HepG2 (cell line): ENCODE measurements at regions not wholly inside any gene's neighbourhood (a gene's known extent, or its start where the extent isn't known, plus 50 kb on each side); places are given as distances from the start of the nearest gene placed in this dataset.

Source experiments
- IRF2 ChIP-seq: IDR thresholded peaks from 2 replicates; pipeline ENCODE4 v1.6.1; 2018; ENCODE audit warnings: missing genetic modification reagents, missing compliant biosample characterization
- PRPF4 ChIP-seq: fragments of 200-400 bp; formaldehyde crosslinking; IDR thresholded peaks from 2 replicates; pipeline ENCODE4 v1.6.1; 2016; ENCODE audit warnings: low read length, low read depth; ENCODE audit not compliant: poor library complexity, severe bottlenecking
- ZBTB20 ChIP-seq: sonication (generic); formaldehyde crosslinking; IDR thresholded peaks from 2 replicates; pipeline ENCODE4 v1.8.1; 2023; ENCODE audit warnings: missing genetic modification reagents, low read depth, mild to moderate bottlenecking, borderline replicate concordance
- TF ChIP-seq, protein P1 (sequence below): sonication (generic); formaldehyde crosslinking; IDR thresholded peaks from 2 replicates; pipeline ENCODE4 v1.4.0; 2020; ENCODE audit warnings: mild to moderate bottlenecking, missing genetic modification reagents
- TF ChIP-seq, protein P2 (sequence below): sonication (generic); formaldehyde crosslinking; IDR thresholded peaks from 2 replicates; pipeline ENCODE4 v1.4.0; 2020; ENCODE audit warnings: missing genetic modification reagents
- TF ChIP-seq, protein P3 (sequence below): sonication (generic); formaldehyde crosslinking; IDR thresholded peaks from 2 replicates; pipeline ENCODE4 v1.5.0; 2020; ENCODE audit warnings: mild to moderate bottlenecking, missing genetic modification reagents, moderate library complexity
- TF ChIP-seq, protein P4 (sequence below), 2 experiments: sonication (generic) in 1 of 2; formaldehyde crosslinking in 1 of 2; IDR thresholded peaks; 2 replicates each; pipeline versions ENCODE4 v1.5.1 to v1.6.1; 2011 to 2020; ENCODE audit warnings: borderline replicate concordance in 1 of 2, low read depth in 1 of 2, low read length in 1 of 2, mild to moderate bottlenecking in 1 of 2, missing genetic modification reagents in 1 of 2, moderate library complexity in 1 of 2

DNA sequence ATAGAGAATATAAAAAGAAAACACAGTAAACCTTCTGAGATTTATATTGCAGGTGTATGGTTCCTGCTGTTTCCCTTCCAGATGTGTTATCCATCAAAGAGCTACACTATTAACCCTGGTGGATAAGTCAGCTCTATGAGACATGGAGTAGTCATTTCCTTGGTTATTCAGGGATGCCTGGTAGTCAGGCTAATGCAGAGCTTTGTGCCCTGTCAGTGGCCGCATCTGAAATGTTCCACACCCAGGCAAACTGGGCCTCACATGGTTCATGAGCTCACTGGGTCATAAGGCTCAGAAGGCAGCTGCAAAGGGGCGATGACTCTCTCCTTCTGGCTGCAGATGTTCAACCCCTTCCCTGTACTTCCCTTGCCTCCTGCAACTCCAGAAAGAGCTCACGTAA is 473.6 kb downstream of the EPHA7 start:
- TF ChIP-seq ZBTB20 (CRISPR knock-in tag) (no peak), IRF2 (CRISPR knock-in tag) (no peak), PRPF4 (no peak)
- TF ChIP-seq, protein P1, sequence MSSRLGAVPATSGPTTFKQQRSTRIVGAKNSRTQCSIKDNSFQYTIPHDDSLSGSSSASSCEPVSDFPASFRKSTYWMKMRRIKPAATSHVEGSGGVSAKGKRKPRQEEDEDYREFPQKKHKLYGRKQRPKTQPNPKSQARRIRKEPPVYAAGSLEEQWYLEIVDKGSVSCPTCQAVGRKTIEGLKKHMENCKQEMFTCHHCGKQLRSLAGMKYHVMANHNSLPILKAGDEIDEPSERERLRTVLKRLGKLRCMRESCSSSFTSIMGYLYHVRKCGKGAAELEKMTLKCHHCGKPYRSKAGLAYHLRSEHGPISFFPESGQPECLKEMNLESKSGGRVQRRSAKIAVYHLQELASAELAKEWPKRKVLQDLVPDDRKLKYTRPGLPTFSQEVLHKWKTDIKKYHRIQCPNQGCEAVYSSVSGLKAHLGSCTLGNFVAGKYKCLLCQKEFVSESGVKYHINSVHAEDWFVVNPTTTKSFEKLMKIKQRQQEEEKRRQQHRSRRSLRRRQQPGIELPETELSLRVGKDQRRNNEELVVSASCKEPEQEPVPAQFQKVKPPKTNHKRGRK (CRISPR knock-in tag), result no peak
- TF ChIP-seq, protein P2, sequence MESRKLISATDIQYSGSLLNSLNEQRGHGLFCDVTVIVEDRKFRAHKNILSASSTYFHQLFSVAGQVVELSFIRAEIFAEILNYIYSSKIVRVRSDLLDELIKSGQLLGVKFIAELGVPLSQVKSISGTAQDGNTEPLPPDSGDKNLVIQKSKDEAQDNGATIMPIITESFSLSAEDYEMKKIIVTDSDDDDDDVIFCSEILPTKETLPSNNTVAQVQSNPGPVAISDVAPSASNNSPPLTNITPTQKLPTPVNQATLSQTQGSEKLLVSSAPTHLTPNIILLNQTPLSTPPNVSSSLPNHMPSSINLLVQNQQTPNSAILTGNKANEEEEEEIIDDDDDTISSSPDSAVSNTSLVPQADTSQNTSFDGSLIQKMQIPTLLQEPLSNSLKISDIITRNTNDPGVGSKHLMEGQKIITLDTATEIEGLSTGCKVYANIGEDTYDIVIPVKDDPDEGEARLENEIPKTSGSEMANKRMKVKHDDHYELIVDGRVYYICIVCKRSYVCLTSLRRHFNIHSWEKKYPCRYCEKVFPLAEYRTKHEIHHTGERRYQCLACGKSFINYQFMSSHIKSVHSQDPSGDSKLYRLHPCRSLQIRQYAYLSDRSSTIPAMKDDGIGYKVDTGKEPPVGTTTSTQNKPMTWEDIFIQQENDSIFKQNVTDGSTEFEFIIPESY (CRISPR knock-in tag), result no peak
- TF ChIP-seq, protein P3, sequence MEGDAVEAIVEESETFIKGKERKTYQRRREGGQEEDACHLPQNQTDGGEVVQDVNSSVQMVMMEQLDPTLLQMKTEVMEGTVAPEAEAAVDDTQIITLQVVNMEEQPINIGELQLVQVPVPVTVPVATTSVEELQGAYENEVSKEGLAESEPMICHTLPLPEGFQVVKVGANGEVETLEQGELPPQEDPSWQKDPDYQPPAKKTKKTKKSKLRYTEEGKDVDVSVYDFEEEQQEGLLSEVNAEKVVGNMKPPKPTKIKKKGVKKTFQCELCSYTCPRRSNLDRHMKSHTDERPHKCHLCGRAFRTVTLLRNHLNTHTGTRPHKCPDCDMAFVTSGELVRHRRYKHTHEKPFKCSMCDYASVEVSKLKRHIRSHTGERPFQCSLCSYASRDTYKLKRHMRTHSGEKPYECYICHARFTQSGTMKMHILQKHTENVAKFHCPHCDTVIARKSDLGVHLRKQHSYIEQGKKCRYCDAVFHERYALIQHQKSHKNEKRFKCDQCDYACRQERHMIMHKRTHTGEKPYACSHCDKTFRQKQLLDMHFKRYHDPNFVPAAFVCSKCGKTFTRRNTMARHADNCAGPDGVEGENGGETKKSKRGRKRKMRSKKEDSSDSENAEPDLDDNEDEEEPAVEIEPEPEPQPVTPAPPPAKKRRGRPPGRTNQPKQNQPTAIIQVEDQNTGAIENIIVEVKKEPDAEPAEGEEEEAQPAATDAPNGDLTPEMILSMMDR (CRISPR knock-in tag), result no peak
- TF ChIP-seq, protein P4, sequence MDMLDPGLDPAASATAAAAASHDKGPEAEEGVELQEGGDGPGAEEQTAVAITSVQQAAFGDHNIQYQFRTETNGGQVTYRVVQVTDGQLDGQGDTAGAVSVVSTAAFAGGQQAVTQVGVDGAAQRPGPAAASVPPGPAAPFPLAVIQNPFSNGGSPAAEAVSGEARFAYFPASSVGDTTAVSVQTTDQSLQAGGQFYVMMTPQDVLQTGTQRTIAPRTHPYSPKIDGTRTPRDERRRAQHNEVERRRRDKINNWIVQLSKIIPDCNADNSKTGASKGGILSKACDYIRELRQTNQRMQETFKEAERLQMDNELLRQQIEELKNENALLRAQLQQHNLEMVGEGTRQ (IDR thresholded peaks at IDR 0.05; ENCODE audit: low read depth, low read length), result no peak
- TF ChIP-seq, protein P4 (CRISPR knock-in tag; IDR thresholded peaks at IDR 0.05; ENCODE audit: borderline replicate concordance), result no peak
